ENCODE measurements at regions not wholly inside any gene's neighbourhood (a gene's known extent, or its start where the extent isn't known, plus 50 kb on each side); places are given as distances from the start of the nearest gene placed in this dataset.

- TF ChIP-seq HSF1 (IDR thresholded peaks at IDR 0.05; ENCODE audit: low read depth, low read length) (no peak), CBX5 (IDR thresholded peaks at IDR 0.05; ENCODE audit: low read depth) (no peak), ZNF622 (IDR thresholded peaks at IDR 0.05) (no peak), IKZF2 (IDR thresholded peaks at IDR 0.05) (no peak), RAD51 (IDR thresholded peaks at IDR 0.05) (no peak), TARDBP (IDR thresholded peaks at IDR 0.05; ENCODE audit: borderline replicate concordance) (no peak)
These were observed 274.5 kb downstream of the GPAT3 start (continued) for GRCh38 chr4:83810428-83810827.

- ChIA-PET RAD21 (ENCODE audit: unreplicated experiment) (interaction anchor here (0.9 kb wide), 1 partner anchor 27 kb away, joined by 3 read pairs; no protein-coding TSS in a partner anchor), CTCF (interaction anchor here (0.9 kb wide), 1 partner anchor 654 kb away, joined by 4 read pairs; no protein-coding TSS in a partner anchor), SMC1A (ENCODE audit: uncharacterized antibody, unreplicated experiment) (no interaction called here), POLR2A (no interaction called here)
- no peak for ATAC-seq
- no peaks in the 10 kb centered on the region for H4K20me1 ChIP-seq (ENCODE audit: control insufficient read depth, insufficient read depth)
- no peaks in the 10 kb centered on the region for H3K79me2 ChIP-seq (ENCODE audit: control insufficient read depth, insufficient read depth, low read length)
- in situ Hi-C loops (cut with MboI): no loop called here
- FAIRE-seq: no peak
- no peaks in the 10 kb centered on the region for H3K27me3 ChIP-seq (replicated peaks in 1 of 2; ENCODE audit: control insufficient read depth in 2 of 2, insufficient read depth in 2 of 2, low read length in 1 of 2)
- H3K36me3 ChIP-seq (ENCODE audit: control insufficient read depth in 2 of 2, insufficient read depth in 2 of 2, low read length in 1 of 2): no peaks in the 10 kb centered on the region
- no peak for DNase-seq (ENCODE audit: low read depth, low spot score)
- BruUV-seq (replicated peaks): no TSS peak
- H3K9me3 ChIP-seq (replicated peaks; ENCODE audit: control insufficient read depth, insufficient read depth, low read length): no peaks in the 10 kb centered on the region
- H2AFZ ChIP-seq (ENCODE audit: control insufficient read depth, low read depth, low read length): no peak overlapping the region
- no peak overlapping the region for H3K4me3 ChIP-seq
- H3K9ac ChIP-seq (ENCODE audit: control insufficient read depth, insufficient read depth, low read length): no peak overlapping the region
- no peak overlapping the region for H3K27ac ChIP-seq (ENCODE audit: control insufficient read depth, insufficient read depth)
- intact Hi-C loops (cut with micrococcal nuclease; ENCODE audit: unreplicated experiment): no loop called here
- WGBS (ENCODE audit: insufficient coverage, insufficient replicate concordance, low lambda C conversion rate, missing lambda C conversion rate): 0% methylated on average over 2 of the region's 2 CpGs
- no peaks in the 10 kb centered on the region for H3K4me1 ChIP-seq (ENCODE audit: control insufficient read depth, insufficient read depth, low read length)
- H3K4me2 ChIP-seq (ENCODE audit: control insufficient read depth, insufficient read depth): no peak overlapping the region
- TF ChIP-seq BACH1 (IDR thresholded peaks at IDR 0.05; ENCODE audit: borderline replicate concordance) (no peak), FOS (IDR thresholded peaks at IDR 0.05; ENCODE audit: borderline replicate concordance, extremely low read depth, insufficient read length) (no peak), NFIC (IDR thresholded peaks at IDR 0.05; ENCODE audit: low read depth, low read length) (no peak), EED (IDR thresholded peaks at IDR 0.05; ENCODE audit: low read depth) (no peak), ZBTB40 (IDR thresholded peaks at IDR 0.05; ENCODE audit: borderline replicate concordance) (no peak), EGR1 (IDR thresholded peaks at IDR 0.05; ENCODE audit: borderline replicate concordance in 1 of 2, low read depth in 2 of 2, low read length in 2 of 2) (no peak), ZZZ3 (IDR thresholded peaks at IDR 0.05; ENCODE audit: control insufficient read depth, insufficient read length, low read depth) (no peak), NKRF (conservative IDR thresholded peaks at IDR 0.05) (no peak), RAD21 (IDR thresholded peaks at IDR 0.05; ENCODE audit: insufficient read depth, low read depth, low read length) (no peak)
These were observed 273.7 kb downstream of the GPAT3 start for GRCh38 chr4:83809581-83809980.
